ENCODE measurements at regions not wholly inside any gene's neighbourhood (a gene's known extent, or its start where the extent isn't known, plus 50 kb on each side); places are given as distances from the start of the nearest gene placed in this dataset.

DNA sequence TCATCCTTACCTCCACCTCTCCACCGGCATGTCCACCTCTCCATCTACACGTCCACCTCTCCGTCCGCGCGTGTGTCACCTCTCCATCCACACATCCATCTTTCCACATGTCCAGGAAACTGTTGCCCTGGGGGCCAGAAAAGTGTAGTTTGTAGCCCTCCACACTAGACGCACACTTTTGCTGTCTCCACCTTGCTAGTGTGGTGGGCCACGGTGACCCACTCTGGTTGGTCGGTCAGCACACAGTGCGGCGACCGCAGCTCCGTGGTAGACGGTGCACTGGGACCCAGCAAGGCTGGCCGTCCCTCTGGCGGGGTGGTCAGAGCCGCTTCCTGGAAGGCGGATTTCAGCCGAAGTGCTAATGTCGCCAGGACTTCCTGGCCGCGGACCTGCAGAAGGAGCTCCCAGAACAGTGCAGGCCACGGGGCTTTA, 268.6 kb downstream of the DLL1 start:
- no peak for DNase-seq (ENCODE audit: low read depth, low spot score)
- in situ Hi-C loops (cut with HindIII; ENCODE audit: low pct_unique_long_range_greater_than_20kb, low sequenced_read_pairs) = no loop called here

DNA sequence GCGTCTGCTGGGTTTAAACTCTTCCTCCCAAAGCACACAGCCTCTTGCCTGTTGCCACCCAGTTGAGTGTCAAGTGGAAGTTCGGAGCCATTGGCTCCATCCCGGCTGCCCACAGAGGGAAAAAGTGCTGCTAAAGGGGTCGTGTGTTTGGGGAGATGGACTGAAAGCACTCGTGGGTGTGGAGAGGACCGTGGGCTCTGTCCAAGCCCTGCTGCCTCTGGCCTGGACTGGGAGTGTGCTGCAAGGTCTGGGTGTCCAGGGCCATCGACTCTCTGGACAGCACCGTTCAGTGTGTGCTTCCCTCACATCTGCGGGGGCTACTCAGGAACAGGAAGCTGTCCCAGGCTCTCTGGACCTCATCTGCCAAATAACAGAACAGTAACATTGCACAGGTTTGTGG, 269.3 kb downstream of the DLL1 start:
- no peak for DNase-seq (ENCODE audit: low read depth, low spot score)
- in situ Hi-C loops (cut with HindIII; ENCODE audit: low pct_unique_long_range_greater_than_20kb, low sequenced_read_pairs) = no loop called here

DNA sequence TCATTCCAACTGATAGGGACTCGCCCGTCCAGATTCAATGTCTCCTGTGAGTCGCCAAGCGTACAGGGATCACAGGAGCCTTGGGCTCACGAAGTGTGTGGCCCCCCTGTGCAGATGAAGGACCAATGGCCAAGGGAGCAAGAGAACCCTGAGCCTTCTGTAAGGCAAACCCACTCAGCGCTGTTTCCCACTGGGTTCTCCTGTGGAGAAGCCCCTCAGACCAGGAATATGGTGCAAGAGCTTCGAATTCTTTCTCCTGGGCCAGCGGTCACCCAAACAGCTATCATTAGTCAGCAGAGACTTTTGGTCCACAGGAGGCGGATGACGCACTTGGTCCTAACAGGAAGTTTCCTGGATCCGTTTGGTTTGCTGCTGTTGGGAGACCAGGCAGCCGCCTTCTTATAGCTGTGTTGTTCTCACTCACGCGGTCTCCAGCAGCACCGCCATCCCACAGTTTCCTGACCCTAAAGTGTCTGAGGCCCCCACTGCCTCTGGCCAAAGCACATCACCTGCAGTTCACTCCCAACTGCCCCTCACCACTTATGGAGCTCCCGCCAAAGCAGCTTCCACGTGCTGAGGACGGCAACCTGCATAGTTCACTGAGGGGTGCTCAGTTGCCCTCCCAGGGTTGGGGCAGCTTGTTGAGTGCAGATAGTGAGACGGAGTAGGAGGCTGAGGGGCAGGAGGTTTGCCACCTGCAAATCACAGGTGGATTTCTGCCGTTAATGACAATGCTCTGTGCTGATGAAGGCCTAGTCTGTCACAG, 268.6 kb downstream of the ERMARD start:
- in situ Hi-C loops (cut with HindIII; ENCODE audit: low pct_unique_long_range_greater_than_20kb, low sequenced_read_pairs) = no loop called here
- DNase-seq (ENCODE audit: low read depth, low spot score) = no peak

DNA sequence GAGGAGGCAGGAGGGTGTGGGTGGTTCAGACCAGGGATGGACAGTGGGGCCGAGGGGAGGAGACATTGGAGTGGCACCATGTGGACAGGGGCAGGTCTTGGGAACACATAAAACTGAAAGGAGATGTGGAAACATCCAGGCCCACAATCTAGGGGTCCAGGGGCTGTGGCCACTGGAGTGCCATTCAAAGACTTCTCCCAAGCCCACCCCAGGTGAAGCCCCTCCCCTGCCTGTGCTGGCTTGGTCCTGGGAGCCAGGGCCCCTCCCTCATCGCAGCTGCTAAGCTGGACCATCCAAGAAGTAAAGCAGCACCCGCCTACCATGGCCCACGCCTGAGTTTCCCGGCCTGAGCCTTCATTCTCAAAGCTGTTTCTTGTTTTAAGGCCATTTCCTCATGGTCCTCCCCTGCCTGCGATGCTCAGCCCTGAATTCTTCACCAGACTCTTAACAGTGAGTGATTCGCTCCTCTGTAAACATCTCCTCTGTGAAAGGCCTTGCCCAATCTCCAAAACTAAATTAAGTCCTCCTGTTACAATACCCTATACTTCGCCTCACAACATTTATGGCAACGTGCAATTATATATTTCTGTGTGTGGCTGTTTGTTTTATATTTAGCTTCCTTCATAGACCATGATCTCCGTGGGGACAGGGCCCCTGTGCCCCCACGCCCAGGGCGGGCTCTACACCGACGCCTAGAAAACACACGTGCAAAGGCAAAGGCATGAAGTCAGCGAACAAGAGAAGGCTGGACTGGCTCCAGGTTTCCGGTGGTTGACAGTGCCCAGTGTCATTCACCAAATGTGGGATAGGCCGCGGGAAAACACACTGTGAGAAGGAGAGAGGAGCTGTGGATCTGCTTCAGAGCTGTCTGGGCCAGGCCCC, 267.8 kb downstream of the ERMARD start:
- in situ Hi-C loops (cut with HindIII; ENCODE audit: low pct_unique_long_range_greater_than_20kb, low sequenced_read_pairs) = no loop called here
- DNase-seq (ENCODE audit: low read depth, low spot score) = no peak

DNA sequence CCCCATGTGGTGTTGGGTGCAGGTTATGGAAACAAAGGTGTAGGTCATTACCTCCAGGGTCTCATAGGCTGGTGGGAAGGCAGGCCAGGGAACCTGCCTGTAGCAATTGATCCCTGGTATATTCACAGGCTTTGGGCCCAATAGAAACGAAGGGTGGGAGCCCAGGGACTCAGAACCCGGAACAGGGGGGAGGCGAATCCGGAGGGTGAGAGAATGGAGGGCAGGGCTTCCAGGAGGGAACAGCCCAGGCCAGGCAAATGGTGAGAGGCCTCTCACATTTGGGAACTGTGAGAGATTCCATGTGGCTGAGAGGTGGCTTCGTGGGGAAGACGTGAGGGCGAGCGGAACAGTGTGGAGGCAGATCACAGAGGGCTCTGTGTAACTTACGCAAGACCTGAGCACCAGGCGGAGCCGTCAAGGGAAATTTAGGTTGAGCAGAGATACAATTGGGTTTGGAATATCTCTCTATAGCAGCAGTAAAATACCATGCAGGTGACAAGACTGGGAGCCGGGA, 267.1 kb downstream of the ERMARD start:
- in situ Hi-C loops (cut with HindIII; ENCODE audit: low pct_unique_long_range_greater_than_20kb, low sequenced_read_pairs) = no loop called here
- no peak for DNase-seq (ENCODE audit: low read depth, low spot score)

DNA sequence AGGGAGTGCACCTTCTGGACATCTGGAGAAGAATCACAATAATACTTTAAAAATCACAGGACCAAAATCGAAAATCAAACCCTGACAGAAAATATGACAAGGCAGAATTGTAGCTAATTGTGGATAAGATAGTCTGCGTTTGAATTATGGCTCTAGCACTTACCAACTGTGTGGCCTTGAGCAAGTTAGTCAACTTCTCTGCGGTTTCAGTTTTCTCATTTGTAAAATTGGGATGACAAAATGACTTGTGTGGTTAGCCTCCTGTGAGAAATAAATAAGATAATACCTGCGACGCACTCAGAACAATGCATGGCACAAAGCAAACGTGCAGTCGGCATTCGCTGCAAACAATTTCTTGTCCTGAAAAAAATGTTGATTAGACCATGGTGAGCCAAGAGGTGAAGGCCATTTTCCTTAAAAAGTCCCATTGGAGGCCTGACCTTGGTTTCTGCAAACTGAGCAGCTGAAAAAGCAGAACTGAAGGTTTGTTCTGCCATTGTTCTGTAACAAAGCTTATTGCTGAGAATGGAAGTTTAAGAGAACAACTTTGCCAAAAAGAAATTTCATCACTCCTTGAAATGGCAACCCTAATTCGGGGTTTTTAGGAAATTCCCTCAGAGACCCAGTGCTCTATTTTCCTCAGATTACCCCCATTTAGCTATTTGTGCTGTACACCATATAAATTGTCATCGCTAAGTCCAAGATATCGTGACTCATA, 266.3 kb downstream of the ERMARD start:
- no peak for DNase-seq (ENCODE audit: low read depth, low spot score)
- in situ Hi-C loops (cut with HindIII; ENCODE audit: low pct_unique_long_range_greater_than_20kb, low sequenced_read_pairs) = no loop called here

DNA sequence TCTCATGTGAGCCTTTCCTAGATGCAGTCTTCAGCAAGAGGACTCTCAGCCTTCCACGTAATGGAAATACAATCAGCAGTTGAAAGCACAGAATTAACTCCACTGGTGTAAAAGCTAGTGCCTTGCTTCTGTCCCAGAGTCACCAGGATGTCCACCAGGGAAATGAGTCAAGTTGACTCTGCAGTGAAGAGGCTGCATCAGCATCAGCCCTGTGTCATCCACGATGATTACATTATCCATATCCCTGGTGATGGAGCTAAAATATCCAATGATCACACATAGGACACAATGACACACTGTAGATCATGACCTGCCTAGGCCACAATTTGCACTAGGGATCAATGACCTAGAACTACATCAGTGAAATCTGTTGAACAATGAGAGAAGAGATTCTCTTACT, 262.4 kb downstream of the ERMARD start:
- in situ Hi-C loops (cut with HindIII; ENCODE audit: low pct_unique_long_range_greater_than_20kb, low sequenced_read_pairs) = no loop called here
- no peak for DNase-seq (ENCODE audit: low read depth, low spot score)

DNA sequence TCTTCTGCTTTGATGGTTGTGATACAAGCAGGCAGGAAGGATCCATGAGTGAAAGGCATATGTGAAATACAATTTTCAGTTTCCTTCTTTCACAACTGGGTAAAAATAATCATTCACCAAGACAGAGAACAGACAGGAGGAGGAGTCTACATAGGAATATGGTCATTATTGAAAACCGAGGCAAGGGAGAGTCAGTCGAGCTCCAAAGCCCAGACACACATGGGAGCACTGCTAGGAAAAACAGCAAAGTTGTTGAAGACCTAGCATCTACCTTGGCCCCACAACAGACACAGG, 260.6 kb downstream of the ERMARD start:
- in situ Hi-C loops (cut with HindIII; ENCODE audit: low pct_unique_long_range_greater_than_20kb, low sequenced_read_pairs) = no loop called here
- DNase-seq (ENCODE audit: low read depth, low spot score) = no peak

DNA sequence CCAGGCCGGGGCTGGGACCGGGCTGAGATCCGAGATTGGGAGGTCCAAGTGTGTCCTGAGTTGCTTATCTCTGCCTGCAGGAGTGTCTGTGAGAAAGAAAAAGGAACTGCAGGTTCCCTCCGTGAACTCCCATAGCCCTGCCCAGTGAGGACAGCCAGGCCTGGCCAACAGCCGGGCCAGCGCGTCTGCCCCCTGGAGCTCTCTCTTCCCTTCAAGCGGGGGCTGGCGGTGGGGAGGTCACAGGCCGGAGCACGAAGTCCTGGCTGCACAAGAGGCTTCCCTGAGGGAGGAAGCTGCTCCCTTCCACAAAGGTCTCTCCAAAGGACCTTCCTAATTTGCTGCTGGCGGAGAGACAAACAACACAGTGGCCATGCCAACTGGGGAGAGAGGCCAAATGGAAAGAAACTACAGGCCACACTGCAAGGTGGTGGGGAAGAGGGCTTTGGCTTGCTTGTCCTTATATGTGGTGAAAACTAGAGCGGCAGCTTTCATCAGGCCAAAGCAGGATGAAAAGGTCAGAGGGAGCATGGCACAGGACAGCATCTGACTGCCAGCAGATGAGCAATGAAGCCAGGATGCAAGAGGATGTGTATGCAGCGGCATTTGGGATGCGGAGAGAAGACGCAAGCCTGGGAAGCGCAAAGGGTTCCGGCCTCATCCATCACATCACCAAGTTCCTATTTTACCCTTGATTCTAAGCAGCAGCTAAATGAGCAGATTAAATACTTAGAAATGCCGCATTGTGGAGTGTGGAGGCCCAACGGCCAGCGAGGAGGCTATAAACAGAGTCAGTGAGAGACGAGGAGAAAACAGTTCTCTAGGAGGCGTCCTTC, 260.0 kb downstream of the ERMARD start:
- in situ Hi-C loops (cut with HindIII; ENCODE audit: low pct_unique_long_range_greater_than_20kb, low sequenced_read_pairs) = no loop called here
- DNase-seq (ENCODE audit: low read depth, low spot score) = no peak

DNA sequence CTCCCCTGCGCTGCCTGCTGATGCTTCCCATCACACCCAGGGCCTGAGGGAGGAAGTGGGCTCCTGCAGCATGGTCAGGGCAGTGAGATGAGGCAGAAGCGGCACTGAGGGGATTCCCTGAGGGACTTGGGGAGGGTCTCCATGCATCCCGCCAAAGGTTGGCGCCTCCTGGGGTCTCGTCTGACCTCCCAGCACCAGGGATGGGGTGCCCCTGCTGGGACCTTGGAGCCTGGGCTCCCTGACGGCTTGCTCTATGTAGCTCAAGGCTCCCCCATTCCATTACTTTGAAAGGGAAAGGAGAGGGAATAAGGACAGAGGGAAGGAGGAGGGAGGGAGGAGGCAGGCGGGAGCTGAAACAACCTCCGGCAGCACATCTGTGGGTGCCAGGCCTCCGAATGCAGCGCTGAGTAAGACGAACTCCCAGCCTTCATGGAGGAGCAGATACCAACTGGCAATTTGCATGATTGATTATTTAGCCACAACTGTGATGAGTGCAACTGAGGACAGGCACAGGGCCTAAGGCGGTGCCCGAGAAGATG, 259.3 kb downstream of the ERMARD start:
- DNase-seq (ENCODE audit: low read depth, low spot score) = no peak
- in situ Hi-C loops (cut with HindIII; ENCODE audit: low pct_unique_long_range_greater_than_20kb, low sequenced_read_pairs) = no loop called here

DNA sequence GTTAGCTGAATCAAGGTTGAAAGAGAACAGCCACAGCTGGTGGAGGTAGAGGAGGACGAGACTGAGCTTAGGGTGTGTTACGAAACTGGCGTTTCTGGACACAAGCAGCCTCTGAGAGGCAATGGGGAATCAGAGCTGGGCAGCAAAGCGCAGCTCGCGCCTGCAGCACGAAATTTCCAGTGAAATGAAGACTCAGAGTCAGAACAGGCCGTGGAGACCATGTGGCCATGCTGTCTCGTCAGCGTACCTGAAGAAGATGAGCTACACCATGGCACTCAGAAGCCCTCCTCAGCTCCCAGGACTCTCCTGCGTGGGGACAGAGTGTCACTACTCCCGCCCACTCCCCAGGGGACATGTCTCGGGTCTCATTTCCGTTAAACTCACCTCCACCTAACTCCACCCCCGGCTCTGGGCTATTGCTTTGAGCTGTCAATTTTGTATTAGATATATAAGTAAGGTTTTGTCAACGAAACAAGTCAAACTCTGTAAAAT, 256.9 kb downstream of the ERMARD start:
- no peak for DNase-seq (ENCODE audit: low read depth, low spot score)
- in situ Hi-C loops (cut with HindIII; ENCODE audit: low pct_unique_long_range_greater_than_20kb, low sequenced_read_pairs) = no loop called here

DNA sequence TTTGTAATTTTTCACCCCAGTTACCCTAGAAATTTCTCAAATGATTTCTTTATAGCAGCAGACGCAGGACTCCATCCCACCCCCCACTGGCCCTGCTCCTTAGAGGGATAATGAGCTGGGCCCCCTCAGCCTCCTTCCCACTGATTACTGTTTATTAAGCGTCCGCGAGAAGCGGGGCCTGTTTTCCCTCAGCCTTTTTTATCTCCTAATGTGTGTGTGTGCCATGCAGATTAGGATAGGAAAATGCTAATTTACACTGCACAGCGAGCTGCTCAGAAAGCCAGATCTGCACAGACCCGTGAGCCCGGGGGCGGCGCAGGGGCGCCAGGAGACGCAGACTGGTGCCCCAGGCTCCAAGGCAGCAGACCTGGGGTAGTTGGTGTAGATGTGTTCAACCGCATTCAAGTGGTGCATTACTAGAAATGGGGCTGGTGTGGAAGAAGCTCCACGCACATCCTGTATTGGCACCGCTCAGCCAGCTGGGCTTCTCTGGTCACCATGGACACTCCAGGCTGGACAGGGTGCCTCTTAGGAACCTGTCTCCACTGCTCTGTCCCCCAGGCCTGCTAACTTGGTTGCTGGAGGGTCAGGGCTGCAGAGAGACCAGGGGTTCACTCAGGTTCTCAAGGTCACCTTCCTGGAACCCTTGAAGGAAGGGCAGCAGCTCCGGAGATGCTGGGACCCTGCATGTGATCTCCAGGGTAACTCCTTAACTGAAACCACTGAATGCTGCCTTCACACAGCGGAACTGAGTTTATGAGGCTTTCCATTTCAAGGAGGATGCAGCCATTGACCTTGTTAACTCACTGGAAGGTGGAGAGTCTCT, 256.3 kb downstream of the ERMARD start:
- no peak for DNase-seq (ENCODE audit: low read depth, low spot score)
- in situ Hi-C loops (cut with HindIII; ENCODE audit: low pct_unique_long_range_greater_than_20kb, low sequenced_read_pairs) = no loop called here

DNA sequence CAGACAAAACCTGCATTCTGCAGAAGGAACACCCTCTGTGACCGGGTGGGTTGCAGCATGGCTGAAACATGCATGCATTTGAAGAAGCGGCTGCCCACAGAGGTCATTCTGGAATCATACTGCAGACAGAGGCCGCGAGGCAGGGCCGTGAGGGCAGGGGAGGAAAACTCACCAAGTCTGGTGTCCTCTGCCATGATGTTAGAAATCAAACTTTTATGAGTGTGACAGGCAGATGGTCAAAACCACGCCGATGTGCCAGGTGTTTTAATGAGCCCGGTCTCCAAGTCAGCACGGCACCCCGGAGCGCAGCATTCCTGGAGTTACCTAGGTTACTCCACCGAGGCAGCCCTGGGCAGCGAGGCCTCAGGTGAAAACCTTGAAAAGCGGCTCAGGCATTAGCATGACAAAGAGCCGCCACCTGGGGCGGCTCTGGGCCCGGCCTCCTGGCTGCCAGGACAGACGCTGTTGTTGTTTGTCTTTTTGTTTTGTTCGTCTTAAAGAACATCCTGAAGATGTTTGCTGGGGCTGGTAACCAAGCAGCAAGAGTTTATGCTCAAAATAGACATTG, 255.6 kb downstream of the ERMARD start:
- in situ Hi-C loops (cut with HindIII; ENCODE audit: low pct_unique_long_range_greater_than_20kb, low sequenced_read_pairs) = no loop called here
- no peak for DNase-seq (ENCODE audit: low read depth, low spot score)

DNA sequence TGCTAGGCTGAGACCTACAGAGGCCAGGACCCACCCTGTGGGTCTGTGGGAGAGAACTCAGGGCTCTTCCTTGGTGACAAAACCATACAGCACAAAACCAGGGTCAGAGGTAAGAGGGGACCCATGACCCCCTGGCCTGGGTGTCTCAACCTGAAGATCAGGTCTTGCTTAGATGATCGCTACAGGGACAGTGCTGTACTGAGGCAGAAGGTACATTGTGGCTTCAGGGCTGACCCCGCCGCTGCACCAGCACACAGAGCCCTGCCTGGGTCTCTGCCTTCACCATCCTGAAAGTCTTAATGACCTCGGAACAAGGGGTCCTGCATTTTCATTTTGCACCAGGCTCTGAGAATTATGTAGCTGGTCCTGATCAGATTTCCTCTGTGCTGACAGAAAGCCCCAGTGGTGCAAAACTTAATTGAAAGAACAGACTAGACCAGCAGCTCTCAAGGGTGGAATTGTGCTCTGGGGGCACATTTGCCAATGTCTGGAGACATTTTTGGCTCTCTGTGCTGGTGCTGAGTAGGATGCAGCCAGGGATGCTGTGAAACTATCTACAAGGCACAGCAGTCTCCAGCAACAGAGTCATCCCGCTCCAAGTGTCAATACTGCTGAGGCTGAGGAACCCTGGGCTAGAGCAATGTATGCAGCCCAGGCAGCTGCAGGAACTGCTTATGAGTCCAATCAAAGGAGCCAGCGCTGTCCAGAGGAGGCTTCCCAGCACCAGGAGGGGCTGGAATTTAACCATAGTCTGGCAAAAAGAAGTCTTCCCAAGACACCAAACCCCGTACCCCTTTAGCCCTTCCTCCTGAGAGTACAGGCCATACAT, 254.9 kb downstream of the ERMARD start:
- in situ Hi-C loops (cut with HindIII; ENCODE audit: low pct_unique_long_range_greater_than_20kb, low sequenced_read_pairs) = no loop called here
- DNase-seq (ENCODE audit: low read depth, low spot score) = no peak

DNA sequence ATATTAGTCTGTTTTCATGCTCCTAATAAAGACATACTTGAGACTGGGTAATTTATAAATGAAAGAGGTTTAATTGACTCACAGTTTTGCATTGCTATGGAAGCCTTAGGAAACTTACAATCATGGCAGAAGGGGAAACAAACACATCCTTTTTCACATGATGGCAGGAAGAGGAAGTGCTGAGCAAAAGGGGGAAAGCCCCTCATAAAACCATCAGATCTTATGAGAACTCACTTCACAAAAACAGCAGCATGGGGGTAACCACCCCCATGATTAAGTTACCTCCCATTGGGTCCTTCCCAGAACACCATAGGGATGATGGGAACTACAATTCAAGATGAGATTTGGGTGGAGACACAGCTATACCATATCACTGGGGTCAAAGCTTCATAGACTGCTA, 254.2 kb downstream of the ERMARD start:
- DNase-seq (ENCODE audit: low read depth, low spot score) = no peak
- in situ Hi-C loops (cut with HindIII; ENCODE audit: low pct_unique_long_range_greater_than_20kb, low sequenced_read_pairs) = no loop called here

All from SK-MEL-5 (cell line).